HG03460 (cell line): ENCODE measurements at regions not wholly inside any gene's neighbourhood (a gene's known extent, or its start where the extent isn't known, plus 50 kb on each side); places are given as distances from the start of the nearest gene placed in this dataset.

Experiments used
- ATAC-seq: cut with Tn5 transposase; IDR thresholded peaks from one replicate; pipeline ENCODE4 v1.9.1; 2021; ENCODE audit not compliant: unreplicated experiment

DNA sequence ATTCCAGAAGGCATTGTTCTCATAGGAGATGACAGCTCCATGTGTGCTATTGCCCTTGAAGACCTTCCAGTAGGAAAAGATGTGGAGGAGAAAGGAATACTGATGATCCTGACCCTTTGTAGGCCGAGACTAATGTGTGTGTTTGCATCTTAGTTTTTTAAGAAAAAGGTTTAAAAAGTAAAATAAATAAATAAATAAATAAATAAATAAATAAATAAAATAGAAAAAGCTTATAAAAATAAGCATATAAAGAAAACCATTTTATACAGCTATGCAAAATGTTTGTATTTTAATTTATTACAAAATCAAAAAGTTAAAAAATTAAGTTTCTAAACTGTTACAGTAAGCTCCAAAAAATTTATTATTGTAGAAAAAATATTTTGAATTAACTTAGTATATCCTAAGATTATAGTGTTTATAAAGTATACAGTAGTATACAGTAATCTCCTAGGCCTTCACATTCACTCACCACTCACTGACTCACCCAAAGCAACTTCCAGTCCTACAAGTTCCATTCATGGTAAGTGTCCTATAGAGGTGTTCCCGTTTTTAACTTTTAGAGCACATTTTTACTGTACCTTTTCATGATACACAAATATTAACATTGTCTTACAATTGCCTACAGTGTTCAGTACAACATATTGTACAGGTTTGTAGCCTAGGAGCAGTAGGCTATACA lies 435.2 kb upstream of the SEMA3A start:
- no peak for ATAC-seq

GRCh38 chr7:84629216-84629615 lies 434.6 kb upstream of the SEMA3A start:
- no peak for ATAC-seq

GRCh38 chr7:84627250-84627649 lies 432.7 kb upstream of the SEMA3A start:
- ATAC-seq, result no peak

GRCh38 chr7:84624927-84625326 lies 430.3 kb upstream of the SEMA3A start:
- ATAC-seq, result no peak

- ATAC-seq, result no peak
These were observed 429.9 kb upstream of the SEMA3A start for GRCh38 chr7:84624527-84624926.

GRCh38 chr7:84617265-84618030 lies 422.9 kb upstream of the SEMA3A start:
- no peak for ATAC-seq

DNA sequence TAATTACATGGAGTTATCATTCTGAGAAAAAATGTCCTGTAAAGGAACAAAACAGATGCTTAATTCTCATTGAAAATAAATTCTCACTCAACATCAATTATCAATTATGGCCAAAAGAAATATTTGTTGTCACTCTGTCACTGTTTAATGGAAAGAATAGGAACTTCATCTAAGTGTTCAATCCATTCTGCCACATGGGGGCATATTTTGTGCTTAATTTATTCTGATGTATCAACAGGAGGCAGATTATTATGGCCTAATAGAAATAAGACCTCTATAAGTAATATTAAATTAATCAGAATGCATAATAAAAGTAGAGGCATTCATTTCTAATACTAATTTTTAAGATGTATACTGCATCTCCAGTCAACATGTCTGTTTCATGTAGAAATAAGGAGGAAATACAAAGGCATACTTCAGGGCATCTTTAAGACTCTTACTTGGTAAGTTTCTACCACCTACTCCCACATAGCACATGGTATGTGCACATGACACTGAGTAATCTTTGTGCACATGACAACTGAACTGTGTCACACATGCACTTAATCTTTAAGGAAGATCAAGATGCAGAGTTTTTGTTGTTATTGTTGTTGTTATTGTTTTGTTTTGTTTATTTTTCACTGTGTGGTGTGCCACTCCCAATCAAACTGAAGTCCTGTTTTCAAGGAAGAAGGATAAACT lies 420.4 kb upstream of the SEMA3A start:
- ATAC-seq, result no peak

DNA sequence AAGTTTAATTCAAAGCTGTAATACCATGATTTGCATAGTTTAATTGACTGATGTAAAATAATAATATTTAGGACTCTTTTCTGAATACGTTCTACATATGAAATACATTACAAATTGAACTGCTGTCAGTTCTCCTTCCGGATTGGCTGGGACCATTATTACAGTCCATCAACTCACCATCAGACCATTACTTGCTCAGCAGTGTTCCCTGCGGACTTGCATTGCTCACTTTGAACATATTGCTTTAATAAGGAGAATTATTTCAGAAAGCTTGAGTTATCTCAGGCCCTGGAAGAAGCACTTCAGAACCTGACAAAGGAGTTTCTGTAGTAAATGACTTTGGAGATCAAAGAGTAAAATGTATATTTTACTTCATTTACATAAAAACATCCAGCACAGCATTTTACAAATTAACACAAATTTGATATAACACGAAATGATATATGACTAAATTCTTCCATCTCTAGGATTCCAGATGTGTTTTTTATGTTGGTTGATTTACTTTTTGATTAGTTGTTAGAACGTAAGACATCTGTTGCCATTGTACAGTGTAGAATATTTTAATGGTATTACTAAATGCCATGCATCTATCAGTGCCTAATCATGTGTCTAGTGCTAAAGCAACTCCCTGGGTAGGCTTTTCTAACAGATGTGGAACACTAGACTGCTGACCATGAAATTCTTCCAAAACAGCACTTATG lies 418.5 kb upstream of the SEMA3A start:
- ATAC-seq, result no peak

- ATAC-seq, result no peak
These were observed 416.8 kb upstream of the SEMA3A start for GRCh38 chr7:84611391-84611790.

DNA sequence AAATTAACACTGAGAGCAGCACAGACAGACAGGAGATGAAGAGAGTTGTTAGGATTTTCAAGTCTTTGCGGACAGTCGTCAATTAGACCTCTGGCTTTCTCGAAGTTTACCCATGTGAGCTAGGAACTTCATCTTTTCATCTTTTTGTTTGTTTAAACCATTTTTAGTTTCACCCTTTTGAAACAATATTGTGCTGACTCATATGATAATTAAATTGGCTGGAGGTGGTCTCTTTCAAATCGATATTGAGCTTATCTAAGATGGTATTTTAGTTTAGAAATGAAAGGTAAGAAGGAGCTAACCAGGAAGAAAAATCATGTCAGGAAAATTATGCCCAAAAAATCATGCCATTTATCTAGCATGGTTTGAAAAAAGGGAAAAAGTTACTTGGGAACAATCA lies 415.8 kb upstream of the SEMA3A start:
- no peak for ATAC-seq

DNA sequence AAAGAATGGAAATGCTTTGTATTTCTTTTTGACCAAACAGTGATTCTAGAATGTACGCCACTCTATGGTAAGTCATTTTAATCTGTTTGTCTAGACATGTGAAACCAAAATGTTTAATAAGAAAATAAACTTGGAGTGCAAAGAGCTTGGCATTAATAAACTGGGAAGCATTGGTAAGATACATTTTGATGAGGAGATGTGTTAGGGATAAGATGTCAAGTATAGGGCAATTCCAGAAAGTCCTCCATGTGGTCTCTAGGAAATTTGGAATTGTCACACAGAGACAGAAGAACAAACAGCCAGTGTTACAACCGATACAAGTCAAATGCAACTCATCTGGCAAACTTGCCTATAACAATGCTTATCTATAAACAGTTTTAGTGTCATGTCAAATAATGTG lies 410.7 kb upstream of the SEMA3A start:
- no peak for ATAC-seq

DNA sequence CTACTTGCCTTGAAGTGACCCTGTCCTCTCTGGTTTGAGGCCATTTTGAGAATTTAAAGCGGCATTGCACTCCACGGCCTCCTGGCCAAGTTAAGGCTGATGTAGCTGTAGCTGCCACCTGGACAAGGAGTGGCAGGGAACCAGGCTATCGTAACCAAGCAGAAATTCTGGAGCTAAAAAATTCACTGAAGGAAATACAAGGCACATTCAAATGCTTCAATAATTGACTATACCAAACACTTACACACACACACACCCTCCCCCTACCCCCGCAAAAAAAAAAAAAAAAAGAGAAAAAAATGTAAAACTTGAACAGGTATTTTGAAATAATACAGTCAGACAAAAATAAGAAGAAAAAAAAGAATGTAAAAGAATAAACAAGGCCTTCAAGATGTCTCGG lies 409.0 kb upstream of the SEMA3A start:
- ATAC-seq, result no peak

- ATAC-seq, result no peak
These were observed 400.4 kb upstream of the SEMA3A start for GRCh38 chr7:84595026-84595425.

DNA sequence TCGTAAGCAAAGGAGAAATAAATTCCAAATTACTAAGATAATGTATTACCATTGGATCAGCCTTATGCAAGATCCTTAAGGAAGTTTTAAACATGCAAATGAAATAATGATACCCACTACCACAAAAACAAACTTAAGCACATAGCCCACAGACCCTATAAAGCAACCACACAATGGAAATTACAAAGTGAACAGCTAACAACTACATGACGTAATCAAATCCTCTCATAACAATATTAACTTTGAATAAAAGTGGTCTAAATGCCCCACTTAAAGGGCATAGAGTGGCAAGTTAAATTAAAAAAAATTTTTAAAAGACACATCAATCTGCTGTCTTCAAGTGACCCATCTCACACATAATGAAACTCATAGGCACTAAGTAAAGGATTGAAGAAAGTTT lies 397.3 kb upstream of the SEMA3A start:
- no peak for ATAC-seq

DNA sequence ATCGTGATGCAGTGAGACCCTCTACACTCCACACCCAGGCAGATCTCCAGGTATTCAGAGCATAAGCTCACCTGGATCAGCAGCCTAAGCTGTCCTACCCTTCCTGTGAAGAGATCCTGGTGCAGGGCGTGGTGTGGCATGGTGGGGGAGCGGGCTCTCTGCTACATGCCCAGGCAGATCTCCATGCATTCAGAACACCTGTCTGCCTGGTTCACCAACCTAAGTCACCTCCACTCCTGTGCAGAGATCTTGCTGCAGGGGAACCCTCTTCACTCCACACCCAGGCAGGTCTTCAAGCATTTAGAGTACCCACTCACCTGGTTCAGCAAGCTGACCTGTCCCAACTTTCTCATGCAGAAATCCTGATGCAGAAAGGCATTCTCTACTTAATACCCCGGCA lies 394.4 kb upstream of the SEMA3A start:
- ATAC-seq, result no peak

DNA sequence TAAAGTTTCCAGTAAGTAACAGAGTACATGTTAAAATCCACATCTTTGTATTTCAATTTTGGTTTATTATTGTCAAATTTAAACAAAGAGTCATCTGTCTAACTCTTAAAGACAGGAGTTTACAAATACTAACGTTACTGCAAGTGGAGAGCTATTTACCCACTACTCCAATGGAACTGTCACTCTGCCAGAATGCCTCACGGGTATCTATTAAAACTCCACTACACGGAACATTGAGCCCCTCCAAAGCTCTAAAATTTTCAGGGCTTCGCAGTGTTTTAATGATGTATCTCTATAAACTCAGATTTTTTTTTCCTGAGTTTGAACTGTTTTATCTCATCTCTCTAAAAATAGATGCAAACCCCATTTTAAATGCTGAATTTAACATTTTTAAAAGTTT lies 388.7 kb upstream of the SEMA3A start:
- ATAC-seq, result no peak

DNA sequence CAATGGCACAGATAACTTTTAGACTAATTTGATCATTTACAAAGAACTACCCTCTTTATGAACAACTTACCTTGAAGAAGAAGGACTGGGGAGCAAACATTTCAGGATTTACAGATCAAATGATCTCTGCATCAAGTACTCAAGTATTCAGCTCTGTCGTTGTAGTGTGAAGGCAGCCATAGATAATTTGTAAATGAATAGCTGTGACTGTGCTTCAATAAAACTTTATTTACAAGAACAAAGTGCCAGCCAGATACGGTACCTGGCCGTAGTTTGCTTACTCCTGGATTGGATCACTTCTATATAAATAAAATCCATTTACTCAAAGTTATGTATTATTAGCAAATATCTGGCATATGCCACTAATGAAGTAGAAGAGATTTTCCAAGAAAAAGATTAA lies 388.2 kb upstream of the SEMA3A start:
- ATAC-seq, result no peak

DNA sequence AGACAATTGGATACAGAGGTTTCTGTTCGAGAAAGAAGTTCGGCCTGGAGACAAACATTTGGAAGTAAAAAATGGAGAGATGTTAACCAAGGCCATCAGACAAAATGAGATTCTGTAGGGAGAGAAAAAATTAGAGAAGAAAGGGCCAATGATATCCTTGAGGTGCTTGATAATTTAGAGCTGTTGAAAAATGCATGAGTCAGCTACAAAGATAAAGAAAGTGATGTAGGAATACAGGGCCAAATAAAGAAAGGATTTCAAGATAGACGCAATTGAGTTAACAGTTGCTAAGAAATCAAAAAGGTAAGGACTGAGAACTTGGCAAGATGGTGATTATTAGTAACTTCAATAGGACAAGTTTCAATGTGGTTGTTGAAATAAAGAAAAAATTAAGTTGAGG lies 384.2 kb upstream of the SEMA3A start:
- no peak for ATAC-seq

DNA sequence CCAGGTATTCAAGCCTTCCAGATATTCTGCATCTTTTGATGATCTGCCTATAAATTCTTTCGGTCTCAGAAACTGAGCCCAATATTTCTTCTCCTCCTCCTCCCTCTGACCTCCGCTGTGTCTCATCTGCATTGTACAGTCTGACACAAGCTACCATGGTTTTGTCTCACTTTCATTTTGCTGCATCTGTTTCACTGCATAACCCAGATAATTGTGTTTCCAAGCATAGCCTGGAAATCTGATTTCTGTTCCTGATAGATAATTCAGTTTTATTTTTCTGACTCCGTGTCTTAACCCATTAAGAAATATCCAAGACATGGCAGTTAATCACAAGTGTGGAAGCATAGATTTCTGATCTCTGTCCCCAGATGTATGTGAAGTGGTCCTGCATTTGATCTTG lies 374.2 kb upstream of the SEMA3A start:
- ATAC-seq, result no peak

DNA sequence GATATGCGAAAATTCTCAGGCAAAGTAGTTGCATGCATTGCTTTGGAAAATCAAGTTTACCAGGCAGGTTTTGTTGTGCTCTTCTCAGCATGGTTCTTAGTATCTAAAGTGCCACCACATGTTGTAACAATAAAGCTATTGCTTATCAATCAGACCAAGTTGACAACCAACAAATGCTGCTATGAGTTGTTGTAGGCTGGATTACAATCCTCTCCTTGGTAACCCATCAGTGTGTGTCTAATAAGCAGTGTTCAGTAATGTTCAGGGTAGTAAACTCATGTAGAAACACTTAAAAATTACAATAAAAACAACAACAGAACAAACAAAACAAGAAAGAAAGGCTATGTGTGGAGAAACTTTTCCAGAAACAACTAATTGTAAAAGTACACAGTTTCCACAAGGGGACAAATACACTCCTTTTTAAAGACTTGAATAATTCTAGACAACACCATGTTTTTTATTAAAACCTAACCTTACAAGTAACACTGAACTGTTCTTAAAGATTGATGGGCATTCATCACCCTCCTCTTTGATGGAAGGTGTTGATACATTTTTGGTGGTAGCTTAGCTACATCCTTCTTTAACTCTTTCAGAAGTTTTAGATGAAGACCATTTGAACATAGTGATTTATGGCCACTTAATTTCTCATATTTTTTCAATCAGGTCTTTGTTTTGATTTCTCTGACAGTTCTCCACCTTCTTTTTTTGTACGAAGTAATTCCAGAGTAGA lies 370.9 kb upstream of the SEMA3A start:
- no peak for ATAC-seq

DNA sequence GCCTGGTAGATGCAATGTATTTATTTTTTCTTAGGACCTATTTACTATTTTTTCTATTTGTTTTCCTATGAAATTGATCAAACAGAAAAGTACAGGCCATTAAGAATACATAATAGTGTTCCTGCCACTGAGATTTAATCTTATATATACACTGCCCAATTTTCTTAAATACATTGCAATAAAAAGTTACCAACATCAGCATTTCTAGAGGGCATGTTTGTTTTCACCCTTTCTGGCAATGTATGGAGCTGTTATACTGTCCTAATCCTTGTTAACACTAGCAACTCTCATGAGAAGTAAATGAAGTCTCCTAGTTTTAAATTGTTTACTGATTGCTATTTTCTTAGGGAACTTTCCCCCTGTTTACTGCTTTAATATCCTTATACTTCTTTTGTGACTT lies 359.1 kb upstream of the SEMA3A start:
- ATAC-seq, result no peak
